Mesodermal cell (in vitro differentiated cells): ENCODE measurements at regions not wholly inside any gene's neighbourhood (a gene's known extent, or its start where the extent isn't known, plus 50 kb on each side); places are given as distances from the start of the nearest gene placed in this dataset.

ENCODE experiments used
- H3K27ac ChIP-seq: 2 replicates; pipeline ENCODE4 v1.7.0; 2013; ENCODE audit warnings: mild to moderate bottlenecking, low read depth, low read length, moderate library complexity; ENCODE audit not compliant: severe bottlenecking
- H3K36me3 ChIP-seq: 2 replicates; pipeline ENCODE4 v1.7.1; 2013; ENCODE audit warnings: mild to moderate bottlenecking, low read length, moderate library complexity; ENCODE audit not compliant: control insufficient read depth, insufficient read depth
- H3K4me1 ChIP-seq: one replicate; pipeline ENCODE4 v1.7.1; 2013; ENCODE audit warnings: mild to moderate bottlenecking, low read length; ENCODE audit not compliant: insufficient read depth, control insufficient read depth, poor library complexity, severe bottlenecking
- H3K4me3 ChIP-seq: 2 replicates; pipeline ENCODE4 v1.7.0; 2013; ENCODE audit warnings: low read length, control low read depth, mild to moderate bottlenecking; ENCODE audit not compliant: insufficient read depth, poor library complexity, severe bottlenecking; ENCODE audit errors: extremely low read depth
- H3K9me3 ChIP-seq: 2 replicates; pipeline ENCODE4 v1.7.1; 2013; ENCODE audit warnings: mild to moderate bottlenecking, low read length, moderate library complexity; ENCODE audit not compliant: control insufficient read depth
- WGBS, 2 experiments: methylation state at CpG; one replicate each; pipeline ENCODE4 v1.1.5; 2013; ENCODE audit warnings: missing lambda C conversion rate in 2 of 2; ENCODE audit not compliant: insufficient coverage in 2 of 2; 5-methylcytosine and 5-hydroxymethylcytosine counted together

DNA sequence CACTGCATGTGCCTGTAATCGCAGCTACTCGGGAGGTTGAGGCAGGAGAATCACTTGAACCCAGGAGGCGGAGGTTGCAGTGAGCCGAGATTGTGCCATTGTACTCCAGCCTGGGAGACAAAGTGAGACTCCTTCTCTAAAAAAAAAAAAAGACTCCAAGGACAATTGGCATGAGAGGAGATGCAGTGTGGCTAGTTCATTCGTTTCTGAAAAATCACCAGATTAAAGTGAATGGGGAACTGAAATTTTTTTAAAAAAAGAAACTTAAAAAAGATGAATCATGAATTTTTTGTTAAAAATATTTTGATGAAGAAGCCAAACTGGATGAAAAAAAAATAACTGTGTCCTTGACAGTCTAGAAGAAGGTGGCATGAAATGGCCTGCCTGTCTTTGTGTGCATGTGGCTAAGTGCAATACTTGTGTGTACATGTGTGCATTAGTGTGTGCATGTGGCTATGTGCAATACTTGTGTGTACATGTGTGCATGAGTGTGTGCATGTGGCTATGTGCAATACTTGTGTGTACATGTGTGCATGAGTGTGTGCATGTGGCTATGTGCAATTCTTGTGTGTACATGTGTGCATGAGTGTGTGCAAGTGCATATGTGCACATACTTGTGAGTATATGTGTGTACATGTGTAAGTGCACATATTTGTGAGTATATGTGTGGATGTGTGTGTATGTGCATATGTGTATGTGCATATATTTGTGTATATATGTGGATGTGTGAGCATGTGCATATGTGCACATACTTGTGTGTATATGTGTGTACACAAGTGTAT lies 391.7 kb upstream of the KLF6 start:
- Histone ChIP-seq H3K27ac (no peak overlapping the region), H3K4me3 (no peak overlapping the region), H3K36me3 (no peaks in the 10 kb centered on the region), H3K4me1 (no peaks in the 10 kb centered on the region), H3K9me3 (peaks cover 3% of the 10 kb centered on the region)
- 60 to 93% methylated on average over 1 to 3 of the region's 5 CpGs for WGBS, 2 experiments

DNA sequence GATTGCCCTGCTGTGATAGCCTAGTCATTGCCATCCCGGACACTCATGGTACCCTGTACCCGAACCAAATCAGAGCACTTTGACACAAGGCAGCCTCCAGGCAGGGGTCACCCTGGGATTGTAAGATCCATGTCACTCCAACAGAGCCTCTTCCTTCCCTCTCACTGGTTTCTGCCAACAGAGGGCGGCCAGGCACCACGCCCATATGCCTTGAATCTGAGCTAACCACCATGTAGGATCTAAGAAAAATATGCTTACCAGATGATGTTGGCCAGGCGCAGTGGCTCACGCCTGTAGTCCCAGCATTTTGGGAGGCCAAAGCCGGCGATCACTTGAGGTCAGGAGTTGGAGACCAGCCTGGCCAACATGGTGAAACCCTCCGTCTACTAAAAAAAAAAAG lies 389.2 kb upstream of the KLF6 start:
- Histone ChIP-seq H3K4me3 (no peak overlapping the region), H3K27ac (no peak overlapping the region), H3K36me3 (no peaks in the 10 kb centered on the region), H3K4me1 (no peaks in the 10 kb centered on the region), H3K9me3 (peaks cover 3% of the 10 kb centered on the region)
- WGBS, 2 experiments, result 87 to 92% methylated on average over 7 to 8 of the region's 9 CpGs

DNA sequence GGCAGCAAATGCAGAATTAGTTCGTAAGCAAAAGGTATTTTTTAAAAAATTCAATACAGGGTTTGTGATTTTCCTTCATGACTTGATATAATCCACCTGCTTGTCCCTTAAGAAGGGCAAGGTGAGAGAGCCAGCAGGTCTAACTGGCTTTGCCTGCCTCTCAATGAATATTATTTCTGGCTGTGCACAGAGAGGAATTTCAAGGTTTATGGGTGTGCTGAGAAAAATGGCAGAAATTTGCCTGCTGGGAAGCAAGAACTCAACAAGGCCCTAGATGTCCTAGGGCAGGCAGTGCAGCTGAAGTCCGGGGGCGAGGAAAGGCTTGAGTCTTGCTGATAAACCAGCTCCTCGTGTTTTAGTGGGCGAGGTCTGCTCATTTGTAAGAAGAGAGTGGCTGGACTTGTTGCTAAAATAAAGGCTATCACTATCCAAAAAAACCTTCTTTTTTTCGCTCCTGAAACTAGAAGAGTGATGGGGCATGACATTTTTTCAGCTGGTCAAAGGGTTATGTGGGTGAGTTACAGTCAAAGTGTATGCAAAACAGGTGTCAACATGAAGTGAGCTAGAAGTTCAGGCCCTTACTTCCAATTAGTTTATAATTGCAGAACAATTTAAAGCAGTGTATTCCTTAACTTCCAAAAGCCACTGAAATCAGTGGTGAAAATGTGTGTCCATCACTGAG lies 385.8 kb upstream of the KLF6 start:
- Histone ChIP-seq H3K4me3 (no peak overlapping the region), H3K36me3 (no peaks in the 10 kb centered on the region), H3K4me1 (no peaks in the 10 kb centered on the region), H3K9me3 (peaks cover 3% of the 10 kb centered on the region), H3K27ac (no peak overlapping the region)
- WGBS, 2 experiments, result 75 to 93% methylated on average over 2 of the region's 6 CpGs

DNA sequence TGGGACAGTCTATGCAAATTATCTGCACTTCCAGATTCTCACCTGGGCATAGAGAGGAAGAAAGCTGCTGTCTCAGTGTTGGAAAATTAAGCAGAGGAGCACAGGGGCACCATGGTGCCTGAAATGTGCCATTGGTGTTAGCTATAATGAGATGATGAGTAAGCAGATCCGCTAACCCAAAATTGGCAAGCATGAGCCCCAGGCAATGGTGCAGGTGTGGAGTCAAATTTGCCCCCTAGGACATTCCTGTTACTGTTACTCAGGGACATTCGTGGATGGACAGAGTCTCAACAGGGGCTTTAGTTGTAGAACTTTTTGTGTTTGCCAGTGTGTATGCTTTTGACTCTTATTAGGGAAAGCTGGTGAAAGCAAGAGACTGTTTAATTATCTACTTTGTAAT lies 385.2 kb upstream of the KLF6 start:
- no peaks in the 10 kb centered on the region for H3K36me3 ChIP-seq
- H3K27ac ChIP-seq, result no peak overlapping the region
- H3K4me1 ChIP-seq, result no peaks in the 10 kb centered on the region
- no peak overlapping the region for H3K4me3 ChIP-seq
- 88 to 100% methylated on average over 2 of the region's 2 CpGs for WGBS, 2 experiments
- peaks cover 3% of the 10 kb centered on the region for H3K9me3 ChIP-seq

DNA sequence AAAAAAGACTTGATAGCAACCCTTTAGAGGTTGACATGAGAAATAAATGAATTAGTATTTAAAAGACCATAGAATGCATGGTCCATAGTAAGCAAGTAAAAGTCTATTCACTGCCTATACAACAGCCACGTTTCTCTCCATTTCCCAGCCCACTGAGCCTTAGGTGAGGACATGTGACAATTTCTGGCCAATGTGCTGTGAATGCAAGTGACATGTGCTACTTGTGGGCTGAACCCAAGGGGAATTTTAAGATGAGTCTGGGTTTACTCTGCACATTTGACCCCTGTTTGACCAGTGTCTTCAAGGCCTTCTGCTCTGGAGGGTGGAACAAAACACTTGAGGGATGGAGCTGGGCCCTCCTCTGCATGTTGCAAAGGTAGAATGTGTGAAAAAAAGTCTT lies 384.4 kb upstream of the KLF6 start:
- no peak overlapping the region for H3K4me3 ChIP-seq
- peaks cover 3% of the 10 kb centered on the region for H3K9me3 ChIP-seq
- 100% methylated on average over 1 of the region's 1 CpG; no CpG with 5 or more reads in 1 of the 2 experiments for WGBS, 2 experiments

DNA sequence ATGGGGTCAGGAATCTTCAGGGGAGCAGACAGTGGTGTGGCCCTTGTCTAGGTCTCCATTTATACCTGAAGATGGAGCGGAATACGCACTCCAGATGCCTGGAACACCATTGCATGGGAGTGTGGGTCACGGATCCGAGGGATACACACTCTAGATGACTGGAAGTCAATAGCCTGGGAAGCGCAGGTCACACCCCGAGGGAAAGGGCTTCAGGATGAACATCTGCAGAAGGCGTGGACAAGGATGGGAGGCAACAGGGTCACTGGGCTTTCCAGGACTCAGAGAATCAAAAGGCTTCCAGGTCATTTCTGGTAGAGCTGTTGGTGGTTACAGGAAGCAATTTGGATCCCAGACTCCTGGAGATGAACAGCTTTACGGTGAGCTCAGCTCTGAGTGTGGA lies 382.2 kb upstream of the KLF6 start:
- H3K4me1 ChIP-seq, result no peaks in the 10 kb centered on the region
- WGBS, 2 experiments, result 95 to 98% methylated on average over 8 of the region's 8 CpGs
- no peak overlapping the region for H3K4me3 ChIP-seq

More for the DNA sequence above, 384.4 kb upstream of the KLF6 start:
- no peak overlapping the region for H3K27ac ChIP-seq
- H3K36me3 ChIP-seq, result no peaks in the 10 kb centered on the region
- H3K4me1 ChIP-seq, result no peaks in the 10 kb centered on the region

DNA sequence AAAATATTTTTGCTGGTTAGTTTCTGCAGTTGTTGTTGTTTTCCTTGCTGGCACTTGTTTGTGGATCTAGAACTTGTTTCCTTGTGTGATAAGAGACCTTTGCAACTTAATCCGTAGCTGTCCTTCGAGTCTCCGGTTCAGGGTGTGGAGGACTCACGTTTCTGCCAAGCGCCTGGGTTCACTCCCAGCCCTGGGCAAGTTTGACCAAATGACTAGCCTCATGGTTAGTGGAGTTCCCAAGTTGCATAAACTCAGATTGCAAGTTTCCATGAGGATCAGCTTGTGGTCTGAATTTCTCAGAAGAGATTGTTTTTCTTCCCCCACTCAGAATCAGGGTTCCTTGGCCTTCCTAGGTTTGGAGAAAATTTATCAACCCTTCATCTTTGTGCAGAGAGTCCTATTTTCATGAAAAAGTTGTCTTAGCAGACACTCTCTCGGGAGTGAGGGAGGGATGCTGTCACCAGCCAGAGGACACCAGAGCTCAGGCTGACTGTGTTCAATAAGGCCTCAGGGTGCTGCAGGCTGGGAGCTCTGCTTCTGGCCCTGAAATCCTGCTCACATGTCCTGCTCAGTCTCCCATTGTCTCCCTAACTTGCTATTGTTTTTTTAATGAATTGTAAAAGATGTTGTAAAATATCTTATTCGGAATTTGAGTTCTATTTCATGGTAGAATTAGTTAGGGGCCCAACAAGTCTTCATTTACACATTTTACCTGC lies 377.7 kb upstream of the KLF6 start:
- Histone ChIP-seq H3K36me3 (no peaks in the 10 kb centered on the region), H3K27ac (no peak overlapping the region), H3K9me3 (no peaks in the 10 kb centered on the region), H3K4me3 (no peak overlapping the region), H3K4me1 (no peaks in the 10 kb centered on the region)
- 88 to 90% methylated on average over 6 of the region's 7 CpGs for WGBS, 2 experiments

More for the DNA sequence above, 382.2 kb upstream of the KLF6 start:
- H3K27ac ChIP-seq, result no peak overlapping the region
- H3K9me3 ChIP-seq, result peaks cover 3% of the 10 kb centered on the region
- no peaks in the 10 kb centered on the region for H3K36me3 ChIP-seq

DNA sequence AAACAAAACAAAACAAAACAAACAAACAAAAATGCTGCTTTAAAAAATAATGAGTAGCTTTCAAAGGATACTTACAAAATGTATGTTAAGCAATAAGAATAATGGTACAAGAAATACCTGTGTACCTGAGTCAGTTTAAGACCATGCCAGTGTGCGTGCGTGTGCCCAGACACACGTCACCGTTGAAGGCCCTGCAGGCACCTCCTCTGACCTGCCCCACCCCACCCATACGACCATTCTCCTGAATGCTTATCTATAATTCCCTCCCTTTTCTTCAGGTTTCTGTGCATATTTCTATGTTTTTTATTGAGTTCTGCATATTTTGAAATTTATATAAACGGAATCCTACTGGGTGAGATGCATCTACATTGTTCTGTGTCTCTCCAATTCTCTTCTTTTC lies 374.2 kb upstream of the KLF6 start:
- WGBS, 2 experiments, result 94 to 97% methylated on average over 4 to 5 of the region's 6 CpGs
- no peaks in the 10 kb centered on the region for H3K4me1 ChIP-seq
- no peak overlapping the region for H3K27ac ChIP-seq
- H3K9me3 ChIP-seq, result no peaks in the 10 kb centered on the region
- no peaks in the 10 kb centered on the region for H3K36me3 ChIP-seq
- no peak overlapping the region for H3K4me3 ChIP-seq

DNA sequence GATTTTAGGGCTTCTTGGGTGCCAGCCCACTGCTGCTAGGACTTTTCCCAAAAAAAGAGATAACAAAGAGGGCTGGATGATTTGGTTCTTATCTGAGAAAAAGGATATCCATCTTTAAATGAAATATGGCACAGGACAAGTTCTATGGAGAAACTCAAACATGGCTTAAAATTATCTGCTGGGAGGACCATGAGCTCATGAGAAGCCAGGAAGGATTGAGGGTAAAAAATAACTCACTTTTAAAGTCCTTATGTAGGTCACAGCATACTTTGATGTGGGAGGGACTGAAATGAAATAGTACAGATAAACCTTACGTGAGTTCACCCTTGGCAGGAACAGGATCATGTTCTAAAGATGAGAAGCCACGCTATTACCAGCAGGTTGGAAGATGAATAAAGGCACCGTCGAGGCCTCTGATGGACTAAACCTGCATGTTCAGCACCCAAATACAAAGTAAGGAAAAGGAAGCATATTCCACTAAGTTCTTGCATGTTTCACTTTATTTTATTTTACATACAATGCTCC lies 369.2 kb upstream of the KLF6 start:
- 88 to 96% methylated on average over 4 of the region's 4 CpGs for WGBS, 2 experiments
- Histone ChIP-seq H3K4me3 (no peak overlapping the region), H3K4me1 (peaks cover 11% of the 10 kb centered on the region), H3K27ac (no peak overlapping the region), H3K36me3 (no peaks in the 10 kb centered on the region), H3K9me3 (no peaks in the 10 kb centered on the region)

DNA sequence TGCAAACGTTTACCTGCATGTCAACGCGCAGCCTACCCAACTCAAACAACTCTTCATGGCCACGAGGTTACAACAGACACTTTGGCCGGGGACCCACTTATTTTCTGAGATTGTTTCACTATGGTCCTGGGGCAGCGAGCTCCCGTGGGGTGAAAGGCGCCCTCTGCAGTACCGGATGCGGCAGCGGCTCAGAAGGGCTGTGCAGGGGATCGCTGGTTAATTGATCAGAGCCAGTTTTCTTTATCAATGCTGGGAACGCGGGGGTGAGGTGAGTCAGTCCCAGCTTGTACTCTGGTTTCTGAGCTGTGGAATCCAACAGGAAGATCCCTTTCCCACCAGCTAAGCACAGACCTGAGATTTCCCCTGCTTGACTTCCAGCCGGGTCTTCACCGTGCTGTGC lies 366.5 kb upstream of the KLF6 start:
- H3K4me1 ChIP-seq, result peaks cover 11% of the 10 kb centered on the region
- no peaks in the 10 kb centered on the region for H3K36me3 ChIP-seq
- no peak overlapping the region for H3K27ac ChIP-seq
- 59 to 63% methylated on average over 8 to 14 of the region's 16 CpGs for WGBS, 2 experiments
- no peaks in the 10 kb centered on the region for H3K9me3 ChIP-seq
- no peak overlapping the region for H3K4me3 ChIP-seq
